ENCODE measurements at regions not wholly inside any gene's neighbourhood (a gene's known extent, or its start where the extent isn't known, plus 50 kb on each side); places are given as distances from the start of the nearest gene placed in this dataset.

- ChIA-PET POLR2A (no interaction called here), CTCF (no interaction called here)
- Histone ChIP-seq H3K4me1 (ENCODE audit: control insufficient read depth, insufficient read depth, low read length) (no peaks in the 10 kb centered on the region), H3K9me3 (ENCODE audit: control insufficient read depth, insufficient read depth, low read depth, low read length) (no peaks in the 10 kb centered on the region), H3K4me3 (ENCODE audit: low read depth, low read length) (no peak overlapping the region), H3K27ac (ENCODE audit: extremely low read depth, low read depth, low read length) (no peak overlapping the region), H3K36me3 (ENCODE audit: control insufficient read depth in 2 of 2, insufficient read depth in 1 of 2, low read length in 2 of 2) (no peaks in the 10 kb centered on the region)
- no peak for TF ChIP-seq ZNF660 (tag by site-specific recombination; IDR thresholded peaks at IDR 0.05)
- TF ChIP-seq ZNF18 (tag by site-specific recombination; IDR thresholded peaks at IDR 0.05): no peak
- TF ChIP-seq ZNF174 (tag by site-specific recombination; IDR thresholded peaks at IDR 0.05): no peak
- no peak for TF ChIP-seq ZNF658 (tag by site-specific recombination; IDR thresholded peaks at IDR 0.05)
- no peak for TF ChIP-seq ZBTB49 (tag by site-specific recombination; IDR thresholded peaks at IDR 0.05; ENCODE audit: low read depth)
- TF ChIP-seq BCL6B (tag by site-specific recombination; IDR thresholded peaks at IDR 0.05): no peak
- no peak for TF ChIP-seq ZNF280D (tag by site-specific recombination; IDR thresholded peaks at IDR 0.05)
Measured at GRCh38 chr22:44605486-44605885, 96.5 kb upstream of the PRR5 start.

GRCh38 chr22:44604991-44605390 is 97.0 kb upstream of the PRR5 start:
- CTCF ChIA-PET: no interaction called here
- H3K36me3 ChIP-seq (ENCODE audit: control insufficient read depth in 2 of 2, insufficient read depth in 1 of 2, low read length in 2 of 2): no peaks in the 10 kb centered on the region
- H3K4me1 ChIP-seq (ENCODE audit: control insufficient read depth, insufficient read depth, low read length): no peaks in the 10 kb centered on the region
- no peak overlapping the region for H3K4me3 ChIP-seq (ENCODE audit: low read depth, low read length)
- no peaks in the 10 kb centered on the region for H3K9me3 ChIP-seq (ENCODE audit: control insufficient read depth, insufficient read depth, low read depth, low read length)
- H3K27ac ChIP-seq (ENCODE audit: extremely low read depth, low read depth, low read length): no peak overlapping the region
- TF ChIP-seq ZNF274 (IDR thresholded peaks at IDR 0.05; ENCODE audit: low read length): no peak
- TF ChIP-seq ZNF274 (tag by site-specific recombination; IDR thresholded peaks at IDR 0.05; ENCODE audit: borderline replicate concordance): no peak
- no peak for TF ChIP-seq PATZ1 (tag by site-specific recombination; IDR thresholded peaks at IDR 0.05)
- TF ChIP-seq ZNF292 (tag by site-specific recombination; IDR thresholded peaks at IDR 0.05; ENCODE audit: borderline replicate concordance, low read depth): no peak
- TF ChIP-seq ZNF221 (tag by site-specific recombination; IDR thresholded peaks at IDR 0.05; ENCODE audit: borderline replicate concordance): no peak
- no peak for TF ChIP-seq ZBTB11 (tag by site-specific recombination; conservative IDR thresholded peaks at IDR 0.05; ENCODE audit: low read depth)
- no peak for TF ChIP-seq OSR2 (tag by site-specific recombination; IDR thresholded peaks at IDR 0.05)
- no peak for TF ChIP-seq ZNF561 (tag by site-specific recombination; IDR thresholded peaks at IDR 0.05; ENCODE audit: borderline replicate concordance)
- TF ChIP-seq OVOL3 (tag by site-specific recombination; IDR thresholded peaks at IDR 0.05): no peak
- TF ChIP-seq SP3 (tag by site-specific recombination; IDR thresholded peaks at IDR 0.05): no peak
- TF ChIP-seq ZNF18 (tag by site-specific recombination; IDR thresholded peaks at IDR 0.05): no peak
- POLR2A ChIA-PET: no interaction called here
